Fibroblast of peridontal ligament (primary cell): ENCODE measurements at regions not wholly inside any gene's neighbourhood (a gene's known extent, or its start where the extent isn't known, plus 50 kb on each side); places are given as distances from the start of the nearest gene placed in this dataset.

ENCODE experiments used
- DNase-seq: peaks from one replicate; pipeline ENCODE4 v3.0.0-alpha.2; 2010; ENCODE audit errors: extremely low read depth

DNA sequence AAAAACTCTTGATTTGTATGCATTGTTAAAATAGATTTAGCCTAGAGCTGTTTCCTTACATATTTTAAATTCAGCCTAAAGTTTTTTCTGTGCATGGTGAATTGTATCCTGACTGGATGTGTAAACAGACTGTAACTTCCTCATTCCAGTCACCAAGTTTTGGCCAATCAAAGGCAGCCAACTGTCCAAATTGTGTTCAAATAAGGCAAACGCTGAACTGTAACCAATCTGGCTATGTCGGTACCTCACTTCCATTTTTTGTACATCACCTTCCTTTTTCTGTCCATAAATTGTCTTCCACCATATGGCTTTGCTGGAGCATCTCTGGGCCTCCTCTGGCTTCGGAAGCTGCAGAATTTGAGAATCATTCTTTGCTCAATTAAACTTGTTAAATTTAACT, 1921.9 kb upstream of the SEL1L start:
- no peak for DNase-seq

DNA sequence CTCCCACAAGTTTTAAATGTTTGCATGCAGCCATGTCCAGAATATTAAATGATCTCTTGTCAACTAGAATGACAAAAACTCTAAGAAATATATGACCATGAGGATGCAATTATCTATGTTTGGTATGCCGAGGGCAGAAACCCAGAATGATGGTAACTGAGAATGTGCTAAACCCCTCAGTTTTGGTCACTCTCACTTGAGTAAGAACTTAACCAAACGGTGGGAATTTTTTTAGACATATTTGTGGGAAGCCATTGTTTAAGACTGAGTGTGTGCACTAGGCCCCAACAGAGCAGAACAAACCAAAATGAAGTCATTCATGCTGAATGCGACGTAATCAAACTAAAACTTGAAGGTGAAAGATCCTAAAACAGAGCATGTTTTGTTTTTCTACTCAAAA, 1927.9 kb upstream of the SEL1L start:
- peak; percentile 7 for DNase-seq

- DNase-seq = no peak
Measured at GRCh38 chr14:83462759-83463158, 1929.1 kb upstream of the SEL1L start.

DNA sequence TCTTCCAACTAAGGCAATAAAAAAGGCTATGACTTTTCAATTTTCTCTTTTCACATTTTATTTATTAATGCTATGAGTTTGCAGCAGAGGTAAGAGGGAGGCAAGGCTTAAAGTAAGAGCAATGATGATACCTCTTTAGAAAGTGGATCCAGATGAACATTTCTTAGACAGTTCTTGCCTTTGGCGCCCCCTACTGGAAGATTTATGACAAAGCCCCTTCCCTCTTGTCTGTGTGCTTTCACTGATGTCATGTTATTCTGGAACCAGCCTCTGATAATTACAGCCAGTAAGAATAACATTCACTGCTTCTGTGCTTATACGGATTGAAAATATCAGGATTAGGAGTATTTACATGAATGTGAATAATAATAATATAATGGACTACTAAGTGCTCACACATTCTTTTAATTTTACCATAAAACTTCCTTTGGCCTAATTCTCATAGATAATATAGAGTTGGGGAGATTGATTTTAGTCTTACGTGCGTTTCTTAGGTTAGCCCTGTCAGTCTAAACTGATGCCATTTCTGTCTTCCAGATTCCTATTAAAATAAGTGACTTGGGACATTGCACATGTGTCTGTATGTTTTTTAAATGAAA, 1929.9 kb upstream of the SEL1L start:
- DNase-seq = peak; percentile 71

DNA sequence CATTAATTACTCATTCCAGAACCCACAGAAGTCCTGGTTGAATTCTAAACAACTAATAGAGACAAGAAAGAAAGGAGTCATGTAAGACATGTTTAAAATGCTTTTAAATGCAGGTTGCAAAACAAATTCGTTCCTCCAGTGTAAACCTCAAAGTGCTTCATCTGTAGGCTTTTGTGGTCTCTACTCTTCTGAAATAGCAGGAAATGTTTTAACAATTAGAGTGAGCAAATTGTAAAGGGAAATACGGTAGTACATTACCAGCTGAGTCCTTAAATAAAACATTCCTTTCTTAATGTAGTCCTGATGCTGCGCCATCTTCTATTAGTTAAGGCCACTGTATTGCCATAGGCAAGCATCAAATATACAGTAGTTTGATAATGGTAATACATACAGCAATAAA, 1934.2 kb upstream of the SEL1L start:
- peak; percentile 10 for DNase-seq

DNA sequence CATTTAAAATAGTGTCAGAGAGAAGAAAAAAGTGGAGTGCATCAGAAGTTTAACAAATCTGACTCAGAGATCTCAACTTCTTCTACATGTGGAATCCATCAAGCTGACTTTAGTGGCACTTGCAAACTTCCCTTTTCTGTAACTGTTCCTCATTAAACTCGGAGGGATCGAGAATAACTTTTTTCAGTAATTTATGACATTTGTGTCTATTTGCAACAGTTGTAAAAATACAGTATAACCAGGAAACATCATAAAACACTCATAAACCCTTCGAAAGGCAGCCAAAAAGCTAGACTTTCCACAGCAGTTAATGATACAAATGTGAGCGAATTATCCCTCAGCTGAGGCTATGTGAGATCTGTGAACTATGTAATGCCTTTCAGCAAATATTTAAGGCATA, 1936.8 kb upstream of the SEL1L start:
- DNase-seq = peak; percentile 30

DNA sequence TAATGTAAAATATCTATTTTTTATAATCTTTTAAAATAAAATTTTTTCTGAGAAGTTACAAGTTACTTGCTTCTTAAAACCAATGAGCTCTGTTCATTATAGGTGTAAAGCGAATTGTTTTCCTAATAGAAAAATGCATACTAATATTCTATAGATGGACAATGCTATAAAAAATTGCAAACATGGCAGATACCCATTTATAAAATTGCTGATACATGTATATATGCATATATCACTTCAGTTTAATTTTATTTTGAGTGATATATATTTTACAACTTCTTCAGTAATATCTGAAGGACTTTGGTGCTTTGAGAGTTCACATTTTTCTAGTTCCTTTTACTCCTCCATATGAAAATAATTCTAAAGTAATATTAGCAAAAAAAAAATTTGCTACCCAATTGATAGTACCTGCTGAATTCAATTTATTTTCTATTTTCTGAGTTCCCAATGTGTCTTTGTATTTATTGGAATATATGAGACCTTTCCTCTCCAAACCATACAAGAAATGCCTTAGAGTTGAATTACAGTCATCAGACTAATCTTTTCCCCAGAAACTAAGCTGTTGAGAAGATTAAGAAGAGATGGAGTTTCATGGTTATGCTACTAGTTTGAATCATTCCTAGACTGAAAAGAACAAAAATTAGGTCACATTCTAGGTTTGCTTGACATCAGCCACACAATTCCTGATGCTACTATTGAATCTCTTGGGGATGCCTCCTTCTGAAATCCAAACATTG, 1937.5 kb upstream of the SEL1L start:
- DNase-seq = no peak

- peak; percentile 5 for DNase-seq
Measured at GRCh38 chr14:83473416-83474235, 1940.0 kb upstream of the SEL1L start.

DNA sequence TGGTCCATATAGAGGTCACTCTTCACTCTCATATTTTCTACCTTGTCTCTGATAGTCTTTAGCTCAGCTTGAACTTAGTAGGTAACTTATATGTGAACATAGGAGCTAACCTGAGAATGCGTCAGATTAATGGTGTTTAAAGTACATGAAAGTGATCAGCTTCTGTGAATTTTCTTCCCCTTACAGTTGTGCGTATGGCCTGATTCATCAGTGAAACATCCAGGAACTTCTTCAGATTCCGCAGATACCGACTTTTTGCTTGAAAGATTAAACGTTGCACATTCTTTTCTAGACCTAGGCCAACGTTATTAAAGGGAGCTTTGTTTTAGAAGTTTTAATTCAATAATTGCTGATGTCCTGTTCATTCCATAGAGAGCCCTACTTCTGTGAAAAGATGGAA, 1945.1 kb upstream of the SEL1L start:
- DNase-seq = no peak

GRCh38 chr14:83483063-83483462, 1949.4 kb upstream of the SEL1L start:
- peak; percentile 31 for DNase-seq

GRCh38 chr14:83485591-83485990, 1951.9 kb upstream of the SEL1L start:
- no peak for DNase-seq

DNA sequence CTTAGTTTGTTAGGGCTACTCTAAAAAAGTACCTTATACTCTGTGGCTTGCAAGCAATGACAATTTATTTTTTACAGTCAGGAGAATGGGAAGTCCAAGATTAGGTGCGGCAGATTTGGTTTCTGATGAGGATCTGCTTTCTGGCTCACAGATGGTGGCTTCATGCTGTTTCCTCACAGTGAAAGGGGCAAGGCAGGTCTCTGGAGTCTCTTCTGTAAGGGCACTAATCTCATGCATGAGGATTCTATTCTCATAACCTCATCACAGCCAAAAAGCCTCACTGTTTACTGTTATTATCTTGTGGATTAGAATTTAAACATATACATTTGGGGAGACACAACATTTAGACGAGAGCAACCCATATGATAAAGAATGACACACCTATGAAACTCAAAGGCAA, 1957.4 kb upstream of the SEL1L start:
- DNase-seq = no peak

GRCh38 chr14:83520837-83521236, 1987.2 kb upstream of the SEL1L start:
- peak; percentile 71 for DNase-seq

DNA sequence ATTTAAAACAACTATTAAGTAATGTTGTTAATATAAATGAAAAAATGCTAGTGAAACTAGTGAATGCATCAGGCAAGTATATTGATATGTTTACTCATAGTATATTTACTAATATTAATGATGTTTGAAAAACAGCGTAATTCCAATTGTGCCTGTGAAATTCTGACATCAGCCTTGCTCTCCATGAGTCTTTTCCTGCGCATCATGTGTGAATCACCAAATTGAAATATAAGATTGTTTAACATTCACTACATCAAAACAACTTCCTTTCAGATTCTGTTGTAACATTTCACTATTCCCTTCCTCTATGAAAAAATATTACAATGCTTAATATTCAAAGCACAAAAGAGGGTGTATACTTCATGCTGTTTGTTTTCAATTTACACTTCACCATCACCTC, 1995.9 kb upstream of the SEL1L start:
- DNase-seq = no peak

- DNase-seq = no peak
Measured at GRCh38 chr14:83533734-83534133, 1996.2 kb upstream of the FLRT2 start.

- DNase-seq = no peak
Measured at GRCh38 chr14:83534995-83535394, 1994.9 kb upstream of the FLRT2 start.

- DNase-seq = no peak
Measured at GRCh38 chr14:83535444-83535843, 1994.5 kb upstream of the FLRT2 start.

- DNase-seq = no peak
Measured at GRCh38 chr14:83541147-83541546, 1988.8 kb upstream of the FLRT2 start.

DNA sequence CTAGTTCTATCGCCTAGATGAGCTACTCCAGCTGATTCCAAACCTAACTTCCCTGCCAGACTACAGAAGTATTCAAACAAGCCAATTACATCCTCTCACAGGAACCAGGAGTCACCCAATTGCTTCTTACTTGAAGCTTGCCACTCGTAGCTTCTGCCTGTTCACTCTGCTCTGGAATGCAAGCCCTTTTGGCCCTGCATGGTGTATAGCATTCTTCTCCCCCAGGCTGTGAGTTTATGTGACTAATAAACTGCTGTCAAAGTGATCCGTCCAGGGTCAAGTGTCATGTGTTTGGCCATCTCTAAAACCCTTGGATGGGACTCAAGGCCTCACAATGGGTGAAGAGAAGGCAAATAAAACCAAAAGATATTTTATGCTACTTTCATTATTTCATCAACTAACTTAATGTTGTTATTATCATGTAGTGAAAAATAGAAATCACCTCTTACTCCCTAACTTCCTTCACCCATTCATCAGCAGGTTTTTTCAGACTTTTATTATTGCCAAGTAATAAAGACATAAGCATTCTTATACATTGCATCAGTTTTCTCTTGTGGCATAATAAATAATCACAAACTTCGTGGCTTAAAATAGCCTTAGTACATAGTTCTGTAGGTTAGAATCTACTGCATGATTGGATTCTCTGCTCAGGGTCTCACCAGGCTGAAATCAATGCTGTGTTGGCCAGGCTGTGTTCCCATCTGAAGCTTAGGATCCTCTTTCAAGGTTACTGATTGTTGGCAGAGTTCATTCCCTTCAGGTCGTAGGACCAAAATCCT, 1981.7 kb upstream of the FLRT2 start:
- peak; percentile 11 for DNase-seq

- no peak for DNase-seq
Measured at GRCh38 chr14:83556065-83556464, 1973.9 kb upstream of the FLRT2 start.

DNA sequence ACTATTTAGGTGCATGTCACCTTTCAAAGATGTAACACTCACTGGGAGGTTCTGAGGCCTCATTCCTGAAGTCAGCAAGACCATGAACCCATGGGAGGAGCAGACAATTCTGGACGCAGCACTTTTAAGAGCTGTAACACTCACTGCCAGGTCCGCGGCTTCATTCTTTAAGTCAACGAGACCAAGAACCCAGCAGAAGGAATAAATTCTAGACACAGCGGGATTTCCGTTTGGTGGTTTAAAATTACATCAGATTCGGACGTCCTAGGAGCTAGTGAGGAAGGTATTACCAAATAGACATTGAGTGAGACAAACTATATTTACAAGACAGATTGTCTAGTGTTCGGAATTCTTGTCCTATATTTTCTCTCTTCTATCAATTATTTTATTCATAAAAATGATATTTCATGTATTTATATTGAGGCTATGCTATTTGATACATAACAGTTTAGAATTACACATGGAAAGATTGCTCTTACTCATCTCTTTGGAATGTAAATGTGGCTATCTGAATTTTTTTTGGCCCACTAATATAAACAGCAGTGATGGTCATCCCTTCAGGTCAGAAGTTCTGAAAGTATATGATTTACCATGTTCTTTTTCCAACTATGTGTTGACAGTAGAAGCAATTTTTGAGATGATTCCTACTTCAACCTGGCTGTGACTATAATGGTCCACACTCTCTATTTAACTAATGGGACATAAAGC, 1973.0 kb upstream of the FLRT2 start:
- peak; percentile 54 for DNase-seq
